Stimulated activated CD4-positive, alpha-beta T cell treated with anti-CD3 and anti-CD28 coated beads, Interleukin-12 subunit alpha, Interleukin-12 subunit beta, amount 100 ng/mL, for 48 hours (primary cell): ENCODE measurements at regions not wholly inside any gene's neighbourhood (a gene's known extent, or its start where the extent isn't known, plus 50 kb on each side); places are given as distances from the start of the nearest gene placed in this dataset.
"Not testable (repeated sequence)": the region's sequence is repeated elsewhere in the genome, so short reads cannot be mapped to it uniquely, and the experiment has no call there.

Source experiments
- DNase-seq, 3 donors: peaks; one replicate each; pipeline ENCODE4 v3.0.0-alpha.2; 2020; ENCODE audit warnings: low read depth in 2 of 3, low spot score in 1 of 3

- not testable (repeated sequence) for DNase-seq
Observed at GRCh38 chr14:87733115-87733514, 259.9 kb downstream of the GALC start.

DNA sequence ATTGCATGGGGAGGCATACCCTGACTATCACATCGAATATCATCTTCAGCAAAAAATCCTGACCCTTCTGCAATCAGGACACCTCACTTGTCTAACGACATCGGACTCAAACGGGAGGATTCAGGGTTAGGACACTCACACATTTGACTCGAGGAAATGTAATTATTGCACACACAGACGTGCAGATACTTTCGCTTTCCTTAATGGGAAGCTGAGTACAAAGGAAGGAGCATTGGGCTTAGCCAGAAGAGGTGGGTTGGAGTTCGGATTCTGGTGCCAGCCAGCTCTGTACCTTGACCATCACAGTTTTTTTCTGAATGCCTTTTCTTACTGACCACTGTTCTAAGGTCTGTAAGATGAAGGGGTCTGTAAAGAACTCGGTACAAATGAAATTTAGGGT lies 260.4 kb downstream of the GALC start:
- no peak for DNase-seq

DNA sequence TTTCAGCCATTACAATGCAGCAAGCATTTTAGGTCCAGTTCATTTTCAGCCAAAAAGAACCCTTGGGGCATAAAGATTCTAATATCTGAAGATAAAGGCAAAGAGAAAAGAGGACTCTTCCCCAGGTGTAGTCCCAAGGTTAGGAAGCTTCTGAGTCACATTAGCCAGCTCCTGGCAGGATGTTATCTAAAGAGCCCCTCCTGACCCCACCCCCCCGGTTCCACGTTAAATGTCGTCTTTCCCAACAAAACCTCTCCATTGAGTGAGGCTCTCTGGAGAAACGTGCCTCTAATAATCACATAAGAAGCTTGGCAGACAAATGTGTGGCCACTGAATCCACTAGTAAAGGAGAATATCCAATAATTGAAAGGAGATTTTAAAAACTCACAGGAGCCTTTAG lies 267.7 kb downstream of the GALC start:
- no peak for DNase-seq

DNA sequence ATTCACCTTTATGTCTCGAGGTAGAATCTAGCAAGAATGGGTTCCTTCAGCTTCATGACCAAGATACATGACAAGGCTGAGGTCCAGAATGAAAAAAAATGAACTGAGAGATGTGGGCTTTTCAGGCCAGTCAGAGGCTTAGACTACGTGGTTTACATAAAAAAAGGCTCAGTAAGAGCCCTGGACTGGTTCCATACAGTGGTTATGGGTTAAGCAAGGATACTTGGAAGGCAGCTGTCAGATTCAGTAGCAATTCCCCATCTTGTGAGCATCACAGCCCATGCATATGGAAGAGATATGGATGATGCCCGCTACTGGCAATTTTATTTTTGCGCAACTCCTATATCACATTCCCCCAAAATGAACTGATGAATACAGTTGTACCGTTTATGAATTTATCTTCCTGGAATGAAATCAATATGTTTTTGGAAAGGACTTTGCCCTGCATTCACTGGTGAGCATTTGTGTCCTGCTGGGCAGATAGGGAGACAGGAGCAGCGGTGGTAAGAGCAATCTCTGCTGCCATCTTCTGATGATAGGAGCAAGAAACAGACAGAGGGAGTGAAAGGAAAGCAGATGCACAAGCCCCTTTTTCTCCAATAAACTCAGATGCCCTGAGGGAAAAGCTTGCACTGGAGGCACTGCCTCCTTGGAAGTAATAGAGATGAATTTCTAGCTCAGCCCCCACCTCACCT lies 280.4 kb downstream of the GALC start:
- no peak for DNase-seq

DNA sequence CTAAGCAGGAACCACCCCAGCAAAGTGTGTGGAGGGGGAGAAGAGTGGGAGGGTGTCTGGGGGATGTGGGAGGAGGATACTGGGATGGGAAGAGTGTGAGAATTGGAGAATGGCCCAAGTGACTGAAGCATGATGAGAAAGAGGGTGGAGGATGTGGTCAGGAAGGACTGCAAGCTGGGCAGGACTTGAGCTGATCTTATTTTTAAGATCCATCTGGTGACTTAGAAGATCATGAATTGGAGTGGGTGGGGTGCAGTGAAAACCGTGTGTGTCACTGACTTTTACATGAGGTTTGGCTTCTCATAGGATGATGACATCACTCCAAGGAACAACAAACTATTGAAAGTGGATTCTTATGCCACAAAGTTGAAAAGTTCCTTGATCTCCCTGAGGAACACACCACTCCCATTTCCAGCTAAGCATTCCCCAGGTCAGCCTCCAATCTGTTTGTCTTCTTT lies 287.5 kb downstream of the GALC start:
- DNase-seq: no peak

DNA sequence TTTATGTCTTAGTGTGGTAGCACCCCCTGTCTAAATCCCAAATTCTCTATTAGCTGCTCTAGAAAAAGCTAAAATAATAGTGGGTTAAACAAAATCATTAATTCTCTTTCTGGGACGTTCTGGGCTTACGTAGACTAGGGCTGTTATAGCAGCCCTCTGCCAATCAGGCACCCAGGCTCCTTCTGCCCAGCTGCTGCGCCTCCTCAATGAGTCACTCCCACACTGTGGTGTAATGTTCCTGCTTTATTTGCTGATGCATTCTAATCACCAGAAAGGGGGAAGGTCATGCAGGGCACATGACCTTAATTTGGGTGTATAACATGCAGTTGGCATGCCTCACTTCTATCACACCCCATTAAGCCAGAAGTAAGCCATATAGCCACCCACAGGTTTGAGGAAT lies 294.5 kb downstream of the GALC start:
- no peak for DNase-seq

GRCh38 chr14:87696485-87696884 lies 296.5 kb downstream of the GALC start:
- DNase-seq: no peak

GRCh38 chr14:87691042-87691881 lies 301.7 kb downstream of the GALC start:
- DNase-seq: no peak

- DNase-seq: no peak
Observed at GRCh38 chr14:87690076-87690613, 302.8 kb downstream of the GALC start.

DNA sequence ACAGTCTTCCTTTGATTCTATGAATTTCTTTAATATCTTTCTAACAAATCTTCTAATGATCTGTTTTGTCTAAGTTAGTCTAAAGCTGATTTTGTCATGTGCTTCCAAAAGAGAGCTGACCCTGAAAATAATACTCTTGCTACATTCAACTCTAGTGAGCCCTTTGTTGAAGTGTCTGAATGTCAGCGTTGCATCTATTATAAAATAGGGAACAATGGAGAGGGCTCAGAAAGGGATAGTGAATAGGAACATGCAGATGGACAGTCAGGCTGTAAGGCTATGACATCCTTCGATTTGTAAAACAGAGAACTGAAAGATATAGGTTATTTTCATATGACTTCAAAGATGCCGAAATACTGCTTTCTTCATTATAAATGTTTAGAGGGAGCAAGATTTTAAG lies 304.5 kb downstream of the GALC start:
- DNase-seq: no peak

DNA sequence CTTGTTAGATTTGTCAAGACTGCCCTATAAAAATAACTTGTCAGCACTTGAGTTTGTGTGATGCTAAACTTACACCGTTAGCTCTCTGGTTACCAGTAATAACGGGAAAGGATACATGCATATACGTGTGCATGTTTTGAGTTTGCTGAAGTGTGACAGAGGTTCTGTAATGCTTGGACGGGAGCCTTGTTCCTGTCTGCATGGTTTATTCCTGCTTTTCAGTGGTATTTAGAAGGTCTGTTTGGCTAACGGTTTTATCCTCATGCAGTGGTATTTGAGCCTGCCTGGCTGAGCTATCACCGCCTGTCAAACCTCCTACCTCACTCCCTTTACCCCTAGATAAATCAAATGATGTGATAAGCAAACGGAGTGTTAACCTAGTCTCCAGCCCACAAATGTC lies 305.6 kb downstream of the GALC start:
- no peak for DNase-seq

- no peak for DNase-seq
Observed at GRCh38 chr14:87686746-87687145, 306.2 kb downstream of the GALC start.

DNA sequence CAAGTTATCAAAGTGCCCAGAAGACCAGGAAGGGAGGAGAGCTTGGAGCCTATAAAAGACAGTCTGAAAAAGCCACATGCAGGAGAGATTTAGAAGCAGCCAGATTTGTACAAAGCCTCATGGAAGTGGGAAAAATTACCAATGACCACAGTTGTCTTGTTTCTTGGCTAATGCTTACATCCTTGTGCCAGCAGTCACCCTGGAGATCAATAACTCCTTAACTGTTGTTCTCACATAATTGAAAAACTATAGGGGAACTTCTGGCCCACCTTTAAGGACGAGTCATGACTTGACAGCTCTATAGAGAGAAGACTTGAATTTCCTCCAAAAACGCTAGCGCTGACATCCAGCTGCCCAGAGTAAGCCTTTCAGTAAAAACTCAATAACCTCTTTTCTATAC lies 313.1 kb downstream of the GALC start:
- no peak for DNase-seq

DNA sequence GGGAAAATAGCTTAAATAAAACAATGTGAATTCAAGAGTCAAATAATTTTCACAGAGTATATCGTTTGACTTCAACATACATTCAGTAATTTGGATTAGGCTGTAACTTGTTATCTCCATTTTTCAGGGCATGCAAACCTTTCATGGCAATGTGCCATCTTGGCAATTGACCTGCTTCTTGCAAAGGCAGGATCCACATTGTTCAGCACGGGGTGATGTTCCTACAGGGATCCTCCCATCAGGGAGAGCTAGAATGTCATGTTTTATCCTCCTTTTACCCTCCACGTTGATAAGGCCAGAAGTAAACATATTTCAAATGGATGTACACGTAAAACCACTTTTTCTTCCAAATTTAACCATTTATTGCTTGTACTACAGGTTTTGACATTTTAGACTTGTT lies 314.4 kb downstream of the GALC start:
- DNase-seq: no peak

DNA sequence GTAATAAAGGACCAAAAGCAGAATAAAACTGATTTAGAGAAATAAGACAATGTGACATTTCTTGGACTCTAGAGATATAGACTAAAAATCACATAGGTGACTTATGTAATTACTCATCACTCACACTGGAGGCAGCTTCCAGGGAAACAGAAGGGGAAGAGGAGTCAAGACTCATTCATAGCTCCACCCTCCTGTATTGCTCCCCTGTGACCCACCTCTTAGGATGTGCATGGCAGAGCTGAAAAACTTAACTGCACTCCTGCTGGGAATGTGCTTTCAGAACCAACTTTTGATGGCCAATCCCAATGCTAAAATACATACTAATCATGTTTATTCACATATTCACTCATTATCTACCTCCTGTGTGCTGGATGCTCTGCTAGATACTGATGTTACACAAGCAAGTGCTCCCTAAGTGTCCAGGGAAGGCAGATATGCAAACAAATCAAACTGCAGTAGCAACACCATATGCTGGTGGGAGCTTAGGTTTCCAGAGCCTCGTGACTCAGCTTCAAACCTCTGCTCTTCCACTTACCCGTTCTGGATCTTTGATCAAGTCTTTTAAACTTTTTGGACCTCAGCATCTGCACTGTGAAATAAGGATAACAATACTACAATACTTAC lies 316.1 kb downstream of the GALC start:
- no peak for DNase-seq

- DNase-seq: no peak
Observed at GRCh38 chr14:87667659-87668058, 325.3 kb downstream of the GALC start.

- no peak for DNase-seq
Observed at GRCh38 chr14:87656315-87656714, 336.7 kb downstream of the GALC start.

GRCh38 chr14:87652278-87652677 lies 340.7 kb downstream of the GALC start:
- DNase-seq: no peak

- no peak for DNase-seq
Observed at GRCh38 chr14:87644689-87645088, 348.3 kb downstream of the GALC start.

DNA sequence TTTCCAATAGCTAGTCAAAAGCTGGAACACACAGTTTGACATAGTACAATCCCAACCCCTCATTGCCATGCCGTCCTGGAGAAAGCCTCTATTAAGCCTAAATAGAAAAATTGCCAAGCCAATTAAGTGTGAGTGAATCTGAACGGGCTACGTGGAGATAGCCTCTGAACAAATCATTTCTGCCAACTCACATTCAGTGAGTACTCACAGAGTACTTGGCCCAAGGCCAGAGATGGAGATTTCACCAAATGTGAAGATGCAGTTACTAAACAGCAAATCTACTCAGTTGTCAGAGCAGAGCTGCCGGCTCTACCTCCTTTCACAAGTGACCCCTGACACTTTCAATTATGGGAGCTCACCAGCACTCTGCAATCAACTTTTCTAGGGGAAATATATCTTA lies 350.0 kb downstream of the GALC start:
- no peak for DNase-seq

DNA sequence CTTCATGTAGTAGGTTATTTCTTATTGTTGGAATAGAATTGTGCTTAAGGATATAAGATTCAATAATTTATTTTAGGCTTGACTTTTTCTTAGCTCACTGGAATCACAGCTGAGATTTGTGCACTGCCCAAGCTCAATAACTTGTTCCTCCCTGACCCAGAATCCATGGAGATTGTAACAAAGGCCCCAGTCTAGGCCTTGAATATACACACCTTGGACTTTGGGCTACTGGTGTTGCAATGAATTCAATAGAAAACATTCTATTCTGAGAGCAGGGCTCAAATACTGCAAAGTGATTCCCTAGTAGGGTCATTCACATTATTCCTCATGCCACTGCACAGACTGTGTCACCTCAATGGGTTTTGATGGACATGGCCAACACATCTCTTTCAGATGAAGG lies 352.4 kb downstream of the GALC start:
- DNase-seq: no peak

DNA sequence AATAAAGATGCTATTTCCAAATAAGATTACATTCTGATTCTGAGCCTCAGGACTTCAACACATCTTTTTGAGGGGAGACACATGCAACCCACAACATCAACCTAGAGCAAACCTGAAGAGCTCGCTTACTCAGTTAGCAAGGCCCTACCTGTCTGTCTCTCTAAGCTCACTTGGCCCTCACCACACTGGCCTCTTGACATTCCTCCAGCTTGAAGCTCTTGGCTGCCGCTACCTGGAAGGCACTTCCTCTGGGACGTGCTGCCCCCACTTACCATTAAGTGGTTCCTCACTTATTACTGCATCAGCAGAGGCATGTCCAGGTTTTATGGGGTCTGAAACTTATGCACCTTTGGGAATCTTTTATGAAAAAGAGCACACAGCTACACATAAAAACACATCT lies 354.8 kb downstream of the GALC start:
- no peak for DNase-seq
